ENCODE measurements at regions not wholly inside any gene's neighbourhood (a gene's known extent, or its start where the extent isn't known, plus 50 kb on each side); places are given as distances from the start of the nearest gene placed in this dataset.

DNA sequence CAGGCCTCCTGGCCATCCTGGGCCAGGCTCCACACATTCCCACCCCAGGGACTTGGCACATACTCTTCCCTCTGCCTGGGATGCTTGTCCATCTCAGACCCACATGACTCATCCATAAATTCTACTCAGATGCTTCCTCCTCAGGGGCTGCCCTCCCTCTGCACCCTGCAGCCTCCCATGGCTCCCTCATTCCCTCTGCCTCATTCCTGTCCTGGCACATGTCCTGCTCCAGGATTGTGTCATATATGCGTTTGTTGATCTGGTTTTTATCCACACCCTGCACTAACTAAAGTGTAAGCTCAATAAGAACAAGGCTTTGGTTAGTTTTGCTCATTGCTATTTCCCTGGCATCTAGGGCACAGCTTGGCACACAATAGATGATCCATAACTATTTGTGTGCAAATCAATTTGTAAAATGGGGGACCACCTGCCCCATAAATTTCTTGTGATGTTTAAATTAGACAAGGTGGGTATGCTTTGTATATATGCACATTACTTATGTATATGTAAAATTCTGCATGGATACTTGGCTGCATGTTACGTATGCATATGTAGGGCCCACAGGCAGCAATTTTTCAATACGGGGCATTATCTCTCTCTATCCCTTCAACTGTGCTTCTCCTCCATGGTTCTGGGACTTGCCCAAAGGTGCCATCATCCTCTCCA, 191.4 kb downstream of the PTPRU start:
- ChIA-PET CTCF (ENCODE audit: low intra/inter-chr PET ratio, low total read pairs) (no interaction called here), POLR2A (no interaction called here)
- no TSS peak for BruUV-seq (replicated peaks)
- Histone ChIP-seq H3K4me3 (replicated peaks in 1 of 3; ENCODE audit: insufficient read depth in 1 of 3, low read depth in 2 of 3, low read length in 3 of 3) (no peak overlapping the region), H3K36me3 (replicated peaks in 1 of 2; ENCODE audit: control insufficient read depth in 1 of 2, insufficient read depth in 2 of 2, low read length in 2 of 2) (no peaks in the 10 kb centered on the region), H3K27ac (ENCODE audit: extremely low read length, insufficient read depth, low read length) (no peak overlapping the region), H3K9me3 (ENCODE audit: low read length) (no peaks in the 10 kb centered on the region; the same call in 1 of the 2 replicates), H3K27me3 (ENCODE audit: control insufficient read depth in 1 of 2, insufficient read depth in 2 of 2, low read length in 2 of 2) (no peaks in the 10 kb centered on the region), H3K4me2 (ENCODE audit: low read depth, low read length) (no peak overlapping the region), H2AFZ (ENCODE audit: low read length) (no peak overlapping the region), H3K9ac (ENCODE audit: insufficient read depth, low read depth, low read length) (no peak overlapping the region), H4K20me1 (ENCODE audit: insufficient read depth, low read length) (no peaks in the 10 kb centered on the region), H3K4me1 (ENCODE audit: insufficient read depth, low read length) (peaks cover 7% of the 10 kb centered on the region), H3K79me2 (ENCODE audit: insufficient read depth, low read length) (no peaks in the 10 kb centered on the region)
- DNase-seq (ENCODE audit: low spot score) (no peak), ATAC-seq (no peak), FAIRE-seq (no peak)
- in situ Hi-C loops (cut with HindIII; ENCODE audit: extremely low pct_ligation_motif_present, low pct_unique_long_range_greater_than_20kb) (no loop called here), intact Hi-C loops (cut with micrococcal nuclease; ENCODE audit: unreplicated experiment) (no loop called here)
- TF ChIP-seq ZNF766 (CRISPR knock-in tag; IDR thresholded peaks at IDR 0.05; ENCODE audit: borderline replicate concordance) (no peak), ZNF598 (CRISPR knock-in tag; IDR thresholded peaks at IDR 0.05; ENCODE audit: borderline replicate concordance) (no peak), ZNF674 (CRISPR knock-in tag; IDR thresholded peaks at IDR 0.05; ENCODE audit: low read depth) (no peak), ZNF616 (CRISPR knock-in tag; IDR thresholded peaks at IDR 0.05; ENCODE audit: low read depth) (no peak), PCBP2 (optimal IDR thresholded peaks at IDR 0.05; ENCODE audit: low read depth, low read length, poor library complexity, severe bottlenecking) (no peak), CENPX (CRISPR knock-in tag; IDR thresholded peaks at IDR 0.05) (no peak), ZNF576 (CRISPR knock-in tag; IDR thresholded peaks at IDR 0.05) (no peak), MIXL1 (CRISPR knock-in tag; IDR thresholded peaks at IDR 0.05) (no peak), ZNF644 (CRISPR knock-in tag; IDR thresholded peaks at IDR 0.05; ENCODE audit: low read depth) (no peak), STAT6 (CRISPR knock-in tag; IDR thresholded peaks at IDR 0.05; ENCODE audit: borderline replicate concordance) (no peak), PITX1 (CRISPR knock-in tag; IDR thresholded peaks at IDR 0.05) (no peak)
- TF ChIP-seq, protein P1, sequence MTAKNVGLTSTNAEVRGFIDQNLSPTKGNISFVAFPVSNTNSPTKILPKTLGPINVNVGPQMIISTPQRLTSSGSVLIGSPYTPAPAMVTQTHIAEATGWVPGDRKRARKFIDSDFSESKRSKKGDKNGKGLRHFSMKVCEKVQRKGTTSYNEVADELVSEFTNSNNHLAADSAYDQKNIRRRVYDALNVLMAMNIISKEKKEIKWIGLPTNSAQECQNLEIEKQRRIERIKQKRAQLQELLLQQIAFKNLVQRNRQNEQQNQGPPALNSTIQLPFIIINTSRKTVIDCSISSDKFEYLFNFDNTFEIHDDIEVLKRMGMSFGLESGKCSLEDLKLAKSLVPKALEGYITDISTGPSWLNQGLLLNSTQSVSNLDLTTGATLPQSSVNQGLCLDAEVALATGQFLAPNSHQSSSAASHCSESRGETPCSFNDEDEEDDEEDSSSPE (CRISPR knock-in tag; IDR thresholded peaks at IDR 0.05), result no peak
- TF ChIP-seq, protein P2, sequence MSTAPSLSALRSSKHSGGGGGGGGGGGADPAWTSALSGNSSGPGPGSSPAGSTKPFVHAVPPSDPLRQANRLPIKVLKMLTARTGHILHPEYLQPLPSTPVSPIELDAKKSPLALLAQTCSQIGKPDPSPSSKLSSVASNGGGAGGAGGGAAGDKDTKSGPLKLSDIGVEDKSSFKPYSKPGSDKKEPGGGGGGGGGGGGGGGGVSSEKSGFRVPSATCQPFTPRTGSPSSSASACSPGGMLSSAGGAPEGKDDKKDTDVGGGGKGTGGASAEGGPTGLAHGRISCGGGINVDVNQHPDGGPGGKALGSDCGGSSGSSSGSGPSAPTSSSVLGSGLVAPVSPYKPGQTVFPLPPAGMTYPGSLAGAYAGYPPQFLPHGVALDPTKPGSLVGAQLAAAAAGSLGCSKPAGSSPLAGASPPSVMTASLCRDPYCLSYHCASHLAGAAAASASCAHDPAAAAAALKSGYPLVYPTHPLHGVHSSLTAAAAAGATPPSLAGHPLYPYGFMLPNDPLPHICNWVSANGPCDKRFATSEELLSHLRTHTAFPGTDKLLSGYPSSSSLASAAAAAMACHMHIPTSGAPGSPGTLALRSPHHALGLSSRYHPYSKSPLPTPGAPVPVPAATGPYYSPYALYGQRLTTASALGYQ (CRISPR knock-in tag; IDR thresholded peaks at IDR 0.05), result no peak
- TF ChIP-seq, protein P3, sequence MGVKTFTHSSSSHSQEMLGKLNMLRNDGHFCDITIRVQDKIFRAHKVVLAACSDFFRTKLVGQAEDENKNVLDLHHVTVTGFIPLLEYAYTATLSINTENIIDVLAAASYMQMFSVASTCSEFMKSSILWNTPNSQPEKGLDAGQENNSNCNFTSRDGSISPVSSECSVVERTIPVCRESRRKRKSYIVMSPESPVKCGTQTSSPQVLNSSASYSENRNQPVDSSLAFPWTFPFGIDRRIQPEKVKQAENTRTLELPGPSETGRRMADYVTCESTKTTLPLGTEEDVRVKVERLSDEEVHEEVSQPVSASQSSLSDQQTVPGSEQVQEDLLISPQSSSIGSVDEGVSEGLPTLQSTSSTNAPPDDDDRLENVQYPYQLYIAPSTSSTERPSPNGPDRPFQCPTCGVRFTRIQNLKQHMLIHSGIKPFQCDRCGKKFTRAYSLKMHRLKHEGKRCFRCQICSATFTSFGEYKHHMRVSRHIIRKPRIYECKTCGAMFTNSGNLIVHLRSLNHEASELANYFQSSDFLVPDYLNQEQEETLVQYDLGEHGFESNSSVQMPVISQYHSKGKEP (CRISPR knock-in tag; IDR thresholded peaks at IDR 0.05), result no peak
- 37% methylated on average over 3 of the region's 3 CpGs for WGBS (ENCODE audit: low lambda C conversion rate)
